ENCODE measurements at regions not wholly inside any gene's neighbourhood (a gene's known extent, or its start where the extent isn't known, plus 50 kb on each side); places are given as distances from the start of the nearest gene placed in this dataset.

GRCh38 chr10:124173298-124173900 is 80.0 kb upstream of the CHST15 start:
- H3K79me2 ChIP-seq (ENCODE audit: insufficient read depth, low read depth, low read length) = no peaks in the 10 kb centered on the region
- BruUV-seq (replicated peaks) = no TSS peak
- no peak overlapping the region for H3K4me2 ChIP-seq (ENCODE audit: low read length)
- no peaks in the 10 kb centered on the region for H3K9me3 ChIP-seq (ENCODE audit: low read length)
- H3K36me3 ChIP-seq (ENCODE audit: insufficient read depth, low read length) = no peaks in the 10 kb centered on the region
- H4K20me1 ChIP-seq (ENCODE audit: insufficient read depth, low read length) = no peaks in the 10 kb centered on the region
- H2AFZ ChIP-seq (ENCODE audit: low read length) = no peak overlapping the region
- H3K9me2 ChIP-seq (ENCODE audit: insufficient read depth, low read length) = no peaks in the 10 kb centered on the region
- POLR2A ChIA-PET = no interaction called here
- H3K4me1 ChIP-seq (ENCODE audit: insufficient read depth, low read length, poor library complexity, severe bottlenecking) = peaks cover 13% of the 10 kb centered on the region
- intact Hi-C loops (cut with micrococcal nuclease; ENCODE audit: unreplicated experiment) = loop anchor here (10.0 kb wide), 1 partner anchor 211 kb away; no protein-coding TSS in a partner anchor
- H3K4me3 ChIP-seq (ENCODE audit: low read depth, low read length, poor library complexity, severe bottlenecking) = no peak overlapping the region
- CTCF ChIA-PET (ENCODE audit: unreplicated experiment) = no interaction called here
- no peak for DNase-seq (ENCODE audit: low spot score)
- no peak for TF ChIP-seq CTCF (conservative IDR thresholded peaks at IDR 0.05; ENCODE audit: low read length)
- no peak for TF ChIP-seq EZH2phosphoT487 (IDR thresholded peaks at IDR 0.05; ENCODE audit: borderline replicate concordance, low read depth, low read length)
- H3K27ac ChIP-seq (ENCODE audit: low read depth, low read length, poor library complexity, severe bottlenecking) = no peak overlapping the region

- BruUV-seq (replicated peaks) = no TSS peak
- ChIA-PET POLR2A (interaction anchor here (0.6 to 1.1 kb wide), 2 partner anchors 91 to 142 kb away, joined by 3 to 4 read pairs; no protein-coding TSS in a partner anchor), CTCF (ENCODE audit: unreplicated experiment) (no interaction called here)
- no peaks in the 10 kb centered on the region for H3K9me2 ChIP-seq (ENCODE audit: insufficient read depth, low read length)
- no peaks in the 10 kb centered on the region for H3K9me3 ChIP-seq (ENCODE audit: low read length)
- H4K20me1 ChIP-seq (ENCODE audit: insufficient read depth, low read length) = no peaks in the 10 kb centered on the region
- no peak overlapping the region for H3K4me2 ChIP-seq (ENCODE audit: low read length)
- H3K4me1 ChIP-seq (ENCODE audit: insufficient read depth, low read length, poor library complexity, severe bottlenecking) = peaks cover 13% of the 10 kb centered on the region
- no peak overlapping the region for H3K4me3 ChIP-seq (ENCODE audit: low read depth, low read length, poor library complexity, severe bottlenecking)
- intact Hi-C loops (cut with micrococcal nuclease; ENCODE audit: unreplicated experiment) = loop anchor here (10.0 kb wide), 1 partner anchor 212 kb away; no protein-coding TSS in a partner anchor
- no peak overlapping the region for H2AFZ ChIP-seq (ENCODE audit: low read length)
- no peak for DNase-seq (ENCODE audit: low spot score)
- H3K27ac ChIP-seq (ENCODE audit: low read depth, low read length, poor library complexity, severe bottlenecking) = no peak overlapping the region
- no peaks in the 10 kb centered on the region for H3K79me2 ChIP-seq (ENCODE audit: insufficient read depth, low read depth, low read length)
- TF ChIP-seq EZH2phosphoT487 (IDR thresholded peaks at IDR 0.05; ENCODE audit: borderline replicate concordance, low read depth, low read length) (no peak), CTCF (conservative IDR thresholded peaks at IDR 0.05; ENCODE audit: low read length) (no peak)
- H3K36me3 ChIP-seq (ENCODE audit: insufficient read depth, low read length) = no peaks in the 10 kb centered on the region
Measured at GRCh38 chr10:124172181-124172916, 79.0 kb upstream of the CHST15 start.

GRCh38 chr10:124171561-124171960 is 78.2 kb upstream of the CHST15 start:
- no peak for DNase-seq (ENCODE audit: low spot score)

More at GRCh38 chr10:124171561-124171960, 78.2 kb upstream of the CHST15 start:
- CTCF ChIA-PET (ENCODE audit: unreplicated experiment) = no interaction called here
- no peaks in the 10 kb centered on the region for H3K36me3 ChIP-seq (ENCODE audit: insufficient read depth, low read length)
- TF ChIP-seq CTCF (conservative IDR thresholded peaks at IDR 0.05; ENCODE audit: low read length) (no peak), EZH2phosphoT487 (IDR thresholded peaks at IDR 0.05; ENCODE audit: borderline replicate concordance, low read depth, low read length) (no peak)
- POLR2A ChIA-PET = interaction anchor here (0.6 to 1.1 kb wide), 2 partner anchors 91 to 143 kb away, joined by 3 to 4 read pairs; no protein-coding TSS in a partner anchor
- no peaks in the 10 kb centered on the region for H4K20me1 ChIP-seq (ENCODE audit: insufficient read depth, low read length)
- BruUV-seq (replicated peaks) = no TSS peak
- H3K79me2 ChIP-seq (ENCODE audit: insufficient read depth, low read depth, low read length) = no peaks in the 10 kb centered on the region
- intact Hi-C loops (cut with micrococcal nuclease; ENCODE audit: unreplicated experiment) = loop anchor here (10.0 kb wide), 1 partner anchor 213 kb away; no protein-coding TSS in a partner anchor
- no peak overlapping the region for H3K27ac ChIP-seq (ENCODE audit: low read depth, low read length, poor library complexity, severe bottlenecking)
- no peak overlapping the region for H3K4me2 ChIP-seq (ENCODE audit: low read length)
- H3K4me3 ChIP-seq (ENCODE audit: low read depth, low read length, poor library complexity, severe bottlenecking) = no peak overlapping the region
- H3K9me3 ChIP-seq (ENCODE audit: low read length) = no peaks in the 10 kb centered on the region
- peaks cover 13% of the 10 kb centered on the region for H3K4me1 ChIP-seq (ENCODE audit: insufficient read depth, low read length, poor library complexity, severe bottlenecking)
- H3K9me2 ChIP-seq (ENCODE audit: insufficient read depth, low read length) = no peaks in the 10 kb centered on the region
- no peak overlapping the region for H2AFZ ChIP-seq (ENCODE audit: low read length)
